Mammary epithelial cell (primary cell): ENCODE measurements at regions not wholly inside any gene's neighbourhood (a gene's known extent, or its start where the extent isn't known, plus 50 kb on each side); places are given as distances from the start of the nearest gene placed in this dataset.

Experiments
- EZH2 ChIP-seq: IDR thresholded peaks from 2 replicates; pipeline ENCODE4 v1.6.1; 2012; ENCODE audit warnings: low read length, inconsistent platforms, borderline replicate concordance
- TF ChIP-seq, protein P1 (sequence below), 2 donors: IDR thresholded peaks in 1 of 2; conservative IDR thresholded peaks in 1 of 2; 2 replicates each; pipeline ENCODE4 v1.5.1; 2011 to 2012; ENCODE audit warnings: inconsistent platforms in 2 of 2, low read length in 2 of 2, mild to moderate bottlenecking in 2 of 2, control low read depth in 1 of 2, low read depth in 1 of 2; ENCODE audit not compliant: insufficient read depth in 1 of 2; ENCODE audit errors: extremely low read depth in 1 of 2

DNA sequence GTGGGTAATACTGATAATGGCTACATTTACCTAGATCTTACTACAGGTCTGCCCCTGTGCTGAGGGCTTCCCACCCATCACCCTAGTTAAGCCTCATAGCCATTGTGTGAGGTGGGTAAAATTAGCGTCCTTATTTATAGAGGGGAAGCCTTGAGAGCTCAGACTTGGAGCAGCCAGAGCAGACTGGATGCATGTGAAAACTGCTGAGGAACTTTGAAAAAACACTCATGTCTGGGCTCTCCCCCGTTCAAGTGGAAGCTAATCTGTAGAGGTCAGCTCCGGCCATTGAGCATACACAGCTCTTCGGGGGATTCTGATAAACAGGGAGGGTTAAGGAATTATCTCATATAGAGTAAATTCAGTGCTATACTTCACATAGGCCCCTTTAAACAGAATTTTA, 389.7 kb downstream of the RPS6KC1 start:
- no peak for TF ChIP-seq EZH2
- TF ChIP-seq, protein P1, sequence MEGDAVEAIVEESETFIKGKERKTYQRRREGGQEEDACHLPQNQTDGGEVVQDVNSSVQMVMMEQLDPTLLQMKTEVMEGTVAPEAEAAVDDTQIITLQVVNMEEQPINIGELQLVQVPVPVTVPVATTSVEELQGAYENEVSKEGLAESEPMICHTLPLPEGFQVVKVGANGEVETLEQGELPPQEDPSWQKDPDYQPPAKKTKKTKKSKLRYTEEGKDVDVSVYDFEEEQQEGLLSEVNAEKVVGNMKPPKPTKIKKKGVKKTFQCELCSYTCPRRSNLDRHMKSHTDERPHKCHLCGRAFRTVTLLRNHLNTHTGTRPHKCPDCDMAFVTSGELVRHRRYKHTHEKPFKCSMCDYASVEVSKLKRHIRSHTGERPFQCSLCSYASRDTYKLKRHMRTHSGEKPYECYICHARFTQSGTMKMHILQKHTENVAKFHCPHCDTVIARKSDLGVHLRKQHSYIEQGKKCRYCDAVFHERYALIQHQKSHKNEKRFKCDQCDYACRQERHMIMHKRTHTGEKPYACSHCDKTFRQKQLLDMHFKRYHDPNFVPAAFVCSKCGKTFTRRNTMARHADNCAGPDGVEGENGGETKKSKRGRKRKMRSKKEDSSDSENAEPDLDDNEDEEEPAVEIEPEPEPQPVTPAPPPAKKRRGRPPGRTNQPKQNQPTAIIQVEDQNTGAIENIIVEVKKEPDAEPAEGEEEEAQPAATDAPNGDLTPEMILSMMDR (conservative IDR thresholded peaks at IDR 0.05 in 1 of 2, IDR thresholded peaks at IDR 0.05 in 1 of 2; ENCODE audit: extremely low read depth in 1 of 2, insufficient read depth in 1 of 2, low read depth in 1 of 2, low read length in 2 of 2): no peak
